SU-DHL-6 (cell line): ENCODE measurements at regions not wholly inside any gene's neighbourhood (a gene's known extent, or its start where the extent isn't known, plus 50 kb on each side); places are given as distances from the start of the nearest gene placed in this dataset.

Experiments
- CTCF ChIP-seq: fragments of 200-600 bp; sonication (generic); IDR thresholded peaks from one replicate; pipeline ENCODE4 v1.5.1; 2017; ENCODE audit warnings: antibody characterized with exemption, mild to moderate bottlenecking, low read length, moderate library complexity; ENCODE audit not compliant: insufficient read depth, poor library complexity, severe bottlenecking
- EZH2phosphoT487 ChIP-seq: fragments of 200-600 bp; sonication (generic), shearing (Covaris generic); conservative IDR thresholded peaks from 2 replicates; pipeline ENCODE4 v1.6.1; 2018; ENCODE audit warnings: mild to moderate bottlenecking, antibody characterized with exemption, low read length, moderate library complexity, mixed read lengths

- TF ChIP-seq CTCF (no peak), EZH2phosphoT487 (no peak)
These were observed 434.3 kb downstream of the SPRY1 start for GRCh38 chr4:123830930-123831329.
